ENCODE measurements at regions not wholly inside any gene's neighbourhood (a gene's known extent, or its start where the extent isn't known, plus 50 kb on each side); places are given as distances from the start of the nearest gene placed in this dataset.

- no peaks in the 10 kb centered on the region for H3K9me3 ChIP-seq (replicated peaks; ENCODE audit: insufficient read depth, low read length)
- H3K36me3 ChIP-seq (replicated peaks; ENCODE audit: insufficient read depth, low read length), result no peaks in the 10 kb centered on the region
- no peak for DNase-seq
- no peak overlapping the region for H3K4me3 ChIP-seq (ENCODE audit: low read length)
- no peaks in the 10 kb centered on the region for H3K4me1 ChIP-seq (ENCODE audit: low read length)
- H3F3A ChIP-seq (ENCODE audit: insufficient read depth, low read length), result no peaks in the 10 kb centered on the region
- no peaks in the 10 kb centered on the region for H4K20me1 ChIP-seq (ENCODE audit: insufficient read depth, low read length)
- H3K27me3 ChIP-seq (replicated peaks; ENCODE audit: insufficient read depth, low read length), result no peaks in the 10 kb centered on the region
- no peak overlapping the region for H3K4me2 ChIP-seq (ENCODE audit: low read depth, low read length)
- no peak for TF ChIP-seq EZH2 (optimal IDR thresholded peaks at IDR 0.05; ENCODE audit: low read depth, low read length)
- no peak for TF ChIP-seq CTCF (IDR thresholded peaks at IDR 0.05; ENCODE audit: low read length)
- TF ChIP-seq EZH2phosphoT487 (IDR thresholded peaks at IDR 0.05; ENCODE audit: low read length), result no peak
- no peak overlapping the region for H3K9ac ChIP-seq (ENCODE audit: low read length)
- H3K79me2 ChIP-seq (ENCODE audit: low read length), result no peaks in the 10 kb centered on the region
- H3K9me2 ChIP-seq (replicated peaks; ENCODE audit: insufficient read depth, low read length), result no peaks in the 10 kb centered on the region
- H2AFZ ChIP-seq (ENCODE audit: low read length), result no peak overlapping the region
- no peak overlapping the region for H3K27ac ChIP-seq (ENCODE audit: low read length)
These were observed 1142.8 kb upstream of the INTU start for GRCh38 chr4:126489826-126490463.

GRCh38 chr4:126495163-126495752 is 1137.5 kb upstream of the INTU start:
- H3K4me2 ChIP-seq (ENCODE audit: low read depth, low read length), result no peak overlapping the region
- no peaks in the 10 kb centered on the region for H3F3A ChIP-seq (ENCODE audit: insufficient read depth, low read length)
- H3K27me3 ChIP-seq (replicated peaks; ENCODE audit: insufficient read depth, low read length), result no peaks in the 10 kb centered on the region
- H3K9me3 ChIP-seq (replicated peaks; ENCODE audit: insufficient read depth, low read length), result no peaks in the 10 kb centered on the region
- no peaks in the 10 kb centered on the region for H4K20me1 ChIP-seq (ENCODE audit: insufficient read depth, low read length)
- no peaks in the 10 kb centered on the region for H3K79me2 ChIP-seq (ENCODE audit: low read length)
- no peak overlapping the region for H3K27ac ChIP-seq (ENCODE audit: low read length)
- no peak overlapping the region for H2AFZ ChIP-seq (ENCODE audit: low read length)
- no peak overlapping the region for H3K9ac ChIP-seq (ENCODE audit: low read length)
- DNase-seq, result no peak
- no peaks in the 10 kb centered on the region for H3K36me3 ChIP-seq (replicated peaks; ENCODE audit: insufficient read depth, low read length)
- TF ChIP-seq EZH2 (optimal IDR thresholded peaks at IDR 0.05; ENCODE audit: low read depth, low read length), result no peak
- no peak for TF ChIP-seq EZH2phosphoT487 (IDR thresholded peaks at IDR 0.05; ENCODE audit: low read length)
- no peak for TF ChIP-seq CTCF (IDR thresholded peaks at IDR 0.05; ENCODE audit: low read length)
- no peaks in the 10 kb centered on the region for H3K4me1 ChIP-seq (ENCODE audit: low read length)
- no peaks in the 10 kb centered on the region for H3K9me2 ChIP-seq (replicated peaks; ENCODE audit: insufficient read depth, low read length)
- no peak overlapping the region for H3K4me3 ChIP-seq (ENCODE audit: low read length)

GRCh38 chr4:126512979-126513378 is 1119.8 kb upstream of the INTU start:
- H3K4me1 ChIP-seq (ENCODE audit: low read length), result no peaks in the 10 kb centered on the region
- H3F3A ChIP-seq (ENCODE audit: insufficient read depth, low read length), result no peaks in the 10 kb centered on the region
- no peak overlapping the region for H2AFZ ChIP-seq (ENCODE audit: low read length)
- H3K36me3 ChIP-seq (replicated peaks; ENCODE audit: insufficient read depth, low read length), result no peaks in the 10 kb centered on the region
- no peaks in the 10 kb centered on the region for H3K79me2 ChIP-seq (ENCODE audit: low read length)
- no peak overlapping the region for H3K9ac ChIP-seq (ENCODE audit: low read length)
- TF ChIP-seq CTCF (IDR thresholded peaks at IDR 0.05; ENCODE audit: low read length) (no peak), EZH2 (optimal IDR thresholded peaks at IDR 0.05; ENCODE audit: low read depth, low read length) (no peak), EZH2phosphoT487 (IDR thresholded peaks at IDR 0.05; ENCODE audit: low read length) (no peak)
- H3K4me3 ChIP-seq (ENCODE audit: low read length), result no peak overlapping the region
- H3K4me2 ChIP-seq (ENCODE audit: low read depth, low read length), result no peak overlapping the region
- H3K9me2 ChIP-seq (replicated peaks; ENCODE audit: insufficient read depth, low read length), result no peaks in the 10 kb centered on the region
- no peaks in the 10 kb centered on the region for H3K9me3 ChIP-seq (replicated peaks; ENCODE audit: insufficient read depth, low read length)
- no peaks in the 10 kb centered on the region for H4K20me1 ChIP-seq (ENCODE audit: insufficient read depth, low read length)
- no peak for DNase-seq
- H3K27me3 ChIP-seq (replicated peaks; ENCODE audit: insufficient read depth, low read length), result no peaks in the 10 kb centered on the region
- H3K27ac ChIP-seq (ENCODE audit: low read length), result no peak overlapping the region
